ENCODE measurements at regions not wholly inside any gene's neighbourhood (a gene's known extent, or its start where the extent isn't known, plus 50 kb on each side); places are given as distances from the start of the nearest gene placed in this dataset.
"Not testable (repeated sequence)": the region's sequence is repeated elsewhere in the genome, so short reads cannot be mapped to it uniquely, and the experiment has no call there.

GRCh38 chr1:94769551-94769950 lies 50.6 kb upstream of the SLC44A3 start:
- CTCF ChIA-PET (ENCODE audit: partially characterized antibody) = no interaction called here
- H3K9me3 Mint-ChIP-seq = peaks cover 0 to 6% (median 1%) of the 10 kb centered on the region in 8 donors
- H3K27me3 ChIP-seq (ENCODE audit: insufficient read depth, low read length) = no peaks in the 10 kb centered on the region

GRCh38 chr1:94768036-94768435 lies 52.1 kb upstream of the SLC44A3 start:
- Histone ChIP-seq H3K36me3 (ENCODE audit: insufficient read depth, low read length) (no peaks in the 10 kb centered on the region), H3K4me1 (ENCODE audit: insufficient read depth, low read length) (no peaks in the 10 kb centered on the region), H3K9me3 (ENCODE audit: control insufficient read depth in 1 of 2, low read length in 2 of 2) (no peaks in the 10 kb centered on the region), H3K4me3 (ENCODE audit: low read length in 2 of 2) (no peak overlapping the region), H3K27ac (ENCODE audit: low read depth, low read length) (no peak overlapping the region), H3K27me3 (ENCODE audit: insufficient read depth, low read length) (no peaks in the 10 kb centered on the region)
- Mint-ChIP-seq H3K4me1 (no peaks in the 10 kb centered on the region), H3K27me3 (no peaks in the 10 kb centered on the region), H3K4me3 (no peak overlapping the region), H3K27ac (no peak overlapping the region), H3K9me3 (peaks cover 0 to 8% (median 4%) of the 10 kb centered on the region in 8 donors), H3K36me3 (no peaks in the 10 kb centered on the region)
- ChIA-PET CTCF (ENCODE audit: partially characterized antibody) (no interaction called here), POLR2A (ENCODE audit: partially characterized antibody) (no interaction called here)
- no peak for DNase-seq
- intact Hi-C loops (cut with micrococcal nuclease) = no loop called here

More at GRCh38 chr1:94769551-94769950, 50.6 kb upstream of the SLC44A3 start:
- intact Hi-C loops (cut with micrococcal nuclease) = no loop called here
- no peak overlapping the region for H3K27ac Mint-ChIP-seq
- no peaks in the 10 kb centered on the region for H3K27me3 Mint-ChIP-seq
- Histone ChIP-seq H3K4me1 (ENCODE audit: insufficient read depth, low read length) (no peaks in the 10 kb centered on the region), H3K9me3 (ENCODE audit: control insufficient read depth in 1 of 2, low read length in 2 of 2) (no peaks in the 10 kb centered on the region), H3K27ac (ENCODE audit: low read depth, low read length) (no peak overlapping the region), H3K36me3 (ENCODE audit: insufficient read depth, low read length) (no peaks in the 10 kb centered on the region), H3K4me3 (ENCODE audit: low read length in 2 of 2) (no peak overlapping the region)
- DNase-seq = no peak
- no peak overlapping the region for H3K4me3 Mint-ChIP-seq
- H3K36me3 Mint-ChIP-seq = no peaks in the 10 kb centered on the region
- no peaks in the 10 kb centered on the region for H3K4me1 Mint-ChIP-seq
- POLR2A ChIA-PET (ENCODE audit: partially characterized antibody) = no interaction called here

GRCh38 chr1:94765958-94766357 lies 54.2 kb upstream of the SLC44A3 start:
- intact Hi-C loops (cut with micrococcal nuclease) = no loop called here
- peaks cover 2 to 3% of the 10 kb centered on the region in 2 donors for H3K27me3 Mint-ChIP-seq
- H3K9me3 Mint-ChIP-seq = peaks cover 0 to 10% (median 5%) of the 10 kb centered on the region in 8 donors
- Histone ChIP-seq H3K4me1 (ENCODE audit: insufficient read depth, low read length) (no peaks in the 10 kb centered on the region), H3K4me3 (ENCODE audit: low read length in 2 of 2) (no peak overlapping the region), H3K9me3 (ENCODE audit: control insufficient read depth in 1 of 2, low read length in 2 of 2) (no peaks in the 10 kb centered on the region), H3K27me3 (ENCODE audit: insufficient read depth, low read length) (no peaks in the 10 kb centered on the region), H3K36me3 (ENCODE audit: insufficient read depth, low read length) (no peaks in the 10 kb centered on the region), H3K27ac (ENCODE audit: low read depth, low read length) (no peak overlapping the region)
- H3K4me3 Mint-ChIP-seq = no peak overlapping the region
- H3K4me1 Mint-ChIP-seq = no peaks in the 10 kb centered on the region
- ChIA-PET CTCF (ENCODE audit: partially characterized antibody) (no interaction called here), POLR2A (ENCODE audit: partially characterized antibody) (no interaction called here)
- no peaks in the 10 kb centered on the region for H3K36me3 Mint-ChIP-seq
- no peak for DNase-seq
- no peak overlapping the region for H3K27ac Mint-ChIP-seq

- no peak overlapping the region for H3K4me3 Mint-ChIP-seq
- ChIA-PET CTCF (ENCODE audit: partially characterized antibody) (no interaction called here), POLR2A (ENCODE audit: partially characterized antibody) (no interaction called here)
- peaks cover 0 to 13% (median 4%) of the 10 kb centered on the region in 8 donors for H3K9me3 Mint-ChIP-seq
- Histone ChIP-seq H3K9me3 (ENCODE audit: control insufficient read depth in 1 of 2, low read length in 2 of 2) (no peaks in the 10 kb centered on the region), H3K4me1 (ENCODE audit: insufficient read depth, low read length) (no peaks in the 10 kb centered on the region), H3K27ac (ENCODE audit: low read depth, low read length) (no peak overlapping the region), H3K4me3 (ENCODE audit: low read length in 2 of 2) (no peak overlapping the region), H3K27me3 (ENCODE audit: insufficient read depth, low read length) (no peaks in the 10 kb centered on the region), H3K36me3 (ENCODE audit: insufficient read depth, low read length) (no peaks in the 10 kb centered on the region)
- peaks cover 9 to 14% of the 10 kb centered on the region in 2 donors for H3K27me3 Mint-ChIP-seq
- H3K4me1 Mint-ChIP-seq = peaks cover 0 to 2% (median 0%) of the 10 kb centered on the region in 4 donors
- no peak for DNase-seq
- H3K27ac Mint-ChIP-seq = no peak overlapping the region
- H3K36me3 Mint-ChIP-seq = no peaks in the 10 kb centered on the region
- intact Hi-C loops (cut with micrococcal nuclease) = no loop called here
Measured at GRCh38 chr1:94759188-94759587, 61.0 kb upstream of the SLC44A3 start.

GRCh38 chr1:94757931-94758330 lies 62.2 kb upstream of the SLC44A3 start:
- no peaks in the 10 kb centered on the region for H3K36me3 Mint-ChIP-seq
- H3K27ac ChIP-seq (ENCODE audit: low read depth, low read length) = no peak overlapping the region

GRCh38 chr1:94755675-94756074 lies 64.5 kb upstream of the SLC44A3 start:
- Histone ChIP-seq H3K36me3 (ENCODE audit: insufficient read depth, low read length) (no peaks in the 10 kb centered on the region), H3K27ac (ENCODE audit: low read depth, low read length) (no peak overlapping the region), H3K4me3 (ENCODE audit: low read length in 2 of 2) (no peak overlapping the region), H3K4me1 (ENCODE audit: insufficient read depth, low read length) (no peaks in the 10 kb centered on the region), H3K9me3 (ENCODE audit: control insufficient read depth in 1 of 2, low read length in 2 of 2) (no peaks in the 10 kb centered on the region), H3K27me3 (ENCODE audit: insufficient read depth, low read length) (no peaks in the 10 kb centered on the region)
- H3K9me3 Mint-ChIP-seq = peaks cover 0 to 14% (median 2%) of the 10 kb centered on the region in 8 donors
- ChIA-PET POLR2A (ENCODE audit: partially characterized antibody) (no interaction called here), CTCF (ENCODE audit: partially characterized antibody) (no interaction called here)
- H3K4me3 Mint-ChIP-seq = no peak overlapping the region
- H3K4me1 Mint-ChIP-seq = peaks cover 0 to 2% (median 0%) of the 10 kb centered on the region in 4 donors
- H3K27me3 Mint-ChIP-seq = peaks cover 7 to 11% of the 10 kb centered on the region in 2 donors
- peak in 1 of 5 donors; percentile 5 for DNase-seq
- intact Hi-C loops (cut with micrococcal nuclease) = no loop called here
- no peak overlapping the region for H3K27ac Mint-ChIP-seq
- H3K36me3 Mint-ChIP-seq = no peaks in the 10 kb centered on the region

More at GRCh38 chr1:94757931-94758330, 62.2 kb upstream of the SLC44A3 start:
- Mint-ChIP-seq H3K27me3 (peaks cover 9 to 14% of the 10 kb centered on the region in 2 donors), H3K4me3 (no peak overlapping the region), H3K4me1 (peaks cover 0 to 2% (median 0%) of the 10 kb centered on the region in 4 donors), H3K9me3 (peaks cover 0 to 14% (median under 1%) of the 10 kb centered on the region in 8 donors), H3K27ac (no peak overlapping the region)
- no peak overlapping the region for H3K4me3 ChIP-seq (ENCODE audit: low read length in 2 of 2)
- H3K27me3 ChIP-seq (ENCODE audit: insufficient read depth, low read length) = no peaks in the 10 kb centered on the region
- ChIA-PET CTCF (ENCODE audit: partially characterized antibody) (no interaction called here), POLR2A (ENCODE audit: partially characterized antibody) (no interaction called here)
- H3K4me1 ChIP-seq (ENCODE audit: insufficient read depth, low read length) = no peaks in the 10 kb centered on the region
- no peak for DNase-seq
- H3K9me3 ChIP-seq (ENCODE audit: control insufficient read depth in 1 of 2, low read length in 2 of 2) = no peaks in the 10 kb centered on the region
- intact Hi-C loops (cut with micrococcal nuclease) = no loop called here
- H3K36me3 ChIP-seq (ENCODE audit: insufficient read depth, low read length) = no peaks in the 10 kb centered on the region

GRCh38 chr1:94755016-94755415 lies 65.1 kb upstream of the SLC44A3 start:
- CTCF ChIA-PET (ENCODE audit: partially characterized antibody); H3K36me3 ChIP-seq (ENCODE audit: insufficient read depth, low read length); H3K27me3 ChIP-seq (ENCODE audit: insufficient read depth, low read length); H3K36me3 Mint-ChIP-seq; POLR2A ChIA-PET (ENCODE audit: partially characterized antibody); H3K4me3 ChIP-seq (ENCODE audit: low read length in 2 of 2); H3K9me3 ChIP-seq (ENCODE audit: control insufficient read depth in 1 of 2, low read length in 2 of 2); H3K27ac ChIP-seq (ENCODE audit: low read depth, low read length); H3K4me1 ChIP-seq (ENCODE audit: insufficient read depth, low read length); intact Hi-C loops (cut with micrococcal nuclease); H3K4me3 Mint-ChIP-seq; H3K27ac Mint-ChIP-seq; H3K4me1 Mint-ChIP-seq; DNase-seq: not testable (repeated sequence)
- peaks cover 7 to 11% of the 10 kb centered on the region in 2 donors for H3K27me3 Mint-ChIP-seq
- peaks cover 0 to 12% (median 2%) of the 10 kb centered on the region in 8 donors for H3K9me3 Mint-ChIP-seq

GRCh38 chr1:94754570-94754969 lies 65.6 kb upstream of the SLC44A3 start:
- H3K9me3 Mint-ChIP-seq = peaks cover 0 to 12% (median 1%) of the 10 kb centered on the region in 8 donors

More at GRCh38 chr1:94754570-94754969, 65.6 kb upstream of the SLC44A3 start:
- no peak overlapping the region for H3K27ac Mint-ChIP-seq
- H3K4me3 Mint-ChIP-seq = no peak overlapping the region
- no peaks in the 10 kb centered on the region for H3K36me3 Mint-ChIP-seq
- peaks cover 7 to 10% of the 10 kb centered on the region in 2 donors for H3K27me3 Mint-ChIP-seq
- intact Hi-C loops (cut with micrococcal nuclease) = no loop called here
- ChIA-PET POLR2A (ENCODE audit: partially characterized antibody) (no interaction called here), CTCF (ENCODE audit: partially characterized antibody) (no interaction called here)
- Histone ChIP-seq H3K36me3 (ENCODE audit: insufficient read depth, low read length) (no peaks in the 10 kb centered on the region), H3K9me3 (ENCODE audit: control insufficient read depth in 1 of 2, low read length in 2 of 2) (no peaks in the 10 kb centered on the region), H3K4me3 (ENCODE audit: low read length in 2 of 2) (no peak overlapping the region), H3K27ac (ENCODE audit: low read depth, low read length) (no peak overlapping the region), H3K4me1 (ENCODE audit: insufficient read depth, low read length) (no peaks in the 10 kb centered on the region), H3K27me3 (ENCODE audit: insufficient read depth, low read length) (no peaks in the 10 kb centered on the region)
- H3K4me1 Mint-ChIP-seq = peaks cover 0 to 2% (median 0%) of the 10 kb centered on the region in 4 donors
- DNase-seq = no peak

Data from CD4-positive, alpha-beta memory T cell (primary cell).